ENCODE measurements at regions not wholly inside any gene's neighbourhood (a gene's known extent, or its start where the extent isn't known, plus 50 kb on each side); places are given as distances from the start of the nearest gene placed in this dataset.

DNA sequence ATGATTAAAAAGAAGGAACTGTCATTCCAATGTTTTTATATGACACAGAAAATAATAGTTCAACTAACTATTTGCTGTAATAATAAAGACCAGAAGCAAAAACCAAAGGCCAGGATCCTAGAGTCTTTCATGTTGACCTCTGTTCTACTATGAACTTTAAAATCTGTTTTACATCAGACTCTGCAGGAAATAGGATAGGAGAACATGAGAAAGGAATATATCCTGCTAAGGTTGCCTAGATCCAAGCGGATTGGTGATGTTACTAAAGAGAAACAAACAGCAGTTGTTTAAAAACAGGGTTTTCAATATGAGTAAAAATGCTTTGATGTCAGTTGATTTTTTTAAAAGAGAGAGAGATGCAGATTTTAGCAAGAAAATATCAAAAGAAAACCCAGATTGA, 549.6 kb downstream of the ZIC1 start:
- TF ChIP-seq, protein P1, sequence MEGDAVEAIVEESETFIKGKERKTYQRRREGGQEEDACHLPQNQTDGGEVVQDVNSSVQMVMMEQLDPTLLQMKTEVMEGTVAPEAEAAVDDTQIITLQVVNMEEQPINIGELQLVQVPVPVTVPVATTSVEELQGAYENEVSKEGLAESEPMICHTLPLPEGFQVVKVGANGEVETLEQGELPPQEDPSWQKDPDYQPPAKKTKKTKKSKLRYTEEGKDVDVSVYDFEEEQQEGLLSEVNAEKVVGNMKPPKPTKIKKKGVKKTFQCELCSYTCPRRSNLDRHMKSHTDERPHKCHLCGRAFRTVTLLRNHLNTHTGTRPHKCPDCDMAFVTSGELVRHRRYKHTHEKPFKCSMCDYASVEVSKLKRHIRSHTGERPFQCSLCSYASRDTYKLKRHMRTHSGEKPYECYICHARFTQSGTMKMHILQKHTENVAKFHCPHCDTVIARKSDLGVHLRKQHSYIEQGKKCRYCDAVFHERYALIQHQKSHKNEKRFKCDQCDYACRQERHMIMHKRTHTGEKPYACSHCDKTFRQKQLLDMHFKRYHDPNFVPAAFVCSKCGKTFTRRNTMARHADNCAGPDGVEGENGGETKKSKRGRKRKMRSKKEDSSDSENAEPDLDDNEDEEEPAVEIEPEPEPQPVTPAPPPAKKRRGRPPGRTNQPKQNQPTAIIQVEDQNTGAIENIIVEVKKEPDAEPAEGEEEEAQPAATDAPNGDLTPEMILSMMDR (IDR thresholded peaks at IDR 0.05) = no peak
- TF ChIP-seq POLR2AphosphoS5 (IDR thresholded peaks at IDR 0.05) = no peak
- TF ChIP-seq POLR2A (IDR thresholded peaks at IDR 0.05) = no peak
- Histone ChIP-seq H3K9me3 (no peaks in the 10 kb centered on the region), H3K4me3 (no peak overlapping the region), H3K4me1 (no peaks in the 10 kb centered on the region), H3K27ac (no peak overlapping the region), H3K36me3 (no peaks in the 10 kb centered on the region), H3K27me3 (no peaks in the 10 kb centered on the region)
- intact Hi-C loops (cut with DNase I; ENCODE audit: low total_unique reads) = no loop called here
- no peak for DNase-seq (ENCODE audit: low spot score in 2 of 2)

DNA sequence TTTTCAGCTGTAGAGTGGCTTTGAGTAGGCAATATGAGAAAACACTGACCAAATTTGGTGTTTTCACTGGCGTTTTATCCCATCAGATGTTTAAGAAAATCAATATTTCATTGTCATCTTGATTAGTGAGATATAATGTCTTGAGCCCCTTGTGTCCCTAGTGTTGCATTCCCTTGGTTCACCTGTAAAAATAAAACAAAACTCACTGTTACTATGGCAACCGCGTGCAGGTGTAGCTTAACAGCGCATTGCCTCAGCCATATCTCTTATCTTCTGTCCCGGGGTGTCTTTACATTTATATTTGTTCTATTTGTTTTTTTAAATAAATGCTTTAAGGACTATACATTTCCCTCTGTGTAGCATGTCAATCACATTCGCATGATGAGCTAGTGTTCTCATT, 551.6 kb downstream of the ZIC1 start:
- H3K27ac ChIP-seq = no peak overlapping the region
- no peaks in the 10 kb centered on the region for H3K4me1 ChIP-seq
- no peak for TF ChIP-seq POLR2A (IDR thresholded peaks at IDR 0.05)

DNA sequence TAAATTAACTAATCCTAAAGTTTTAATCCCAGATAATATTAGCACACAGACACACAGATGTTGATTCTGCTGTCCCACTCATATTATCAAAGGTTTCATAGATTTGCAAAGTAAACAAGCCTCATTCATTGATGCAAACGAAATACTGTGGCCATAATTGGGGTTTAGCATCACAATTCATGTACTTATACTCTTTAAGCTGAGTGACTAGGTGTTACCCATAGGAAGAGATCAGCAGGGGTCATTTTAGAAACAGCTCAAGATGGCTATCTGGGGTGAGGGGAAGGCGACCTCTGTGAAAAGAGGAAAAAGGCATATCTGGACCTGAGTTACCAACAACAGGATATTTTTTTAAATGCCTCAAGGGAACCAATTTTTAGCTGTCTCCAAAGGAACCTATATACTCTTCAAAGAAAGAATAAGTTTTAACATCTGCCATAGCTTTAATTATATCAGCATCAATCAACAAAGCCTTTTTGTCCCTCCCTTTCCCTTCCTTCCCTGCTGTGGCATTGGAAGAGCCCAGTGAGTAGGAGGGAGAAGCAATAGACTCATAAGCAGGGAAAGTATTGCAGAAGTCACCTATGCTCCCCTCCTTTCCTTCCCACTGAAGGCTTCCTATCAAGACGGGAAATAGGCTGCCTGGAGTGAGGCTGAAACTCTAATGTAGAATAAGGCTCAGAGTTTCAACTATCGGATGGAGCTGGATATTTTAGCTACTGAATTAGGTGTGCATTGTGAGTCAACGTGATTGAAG, 553.4 kb downstream of the ZIC1 start:
- Histone ChIP-seq H3K27ac (no peak overlapping the region), H3K4me3 (no peak overlapping the region), H3K36me3 (no peaks in the 10 kb centered on the region), H3K9me3 (no peaks in the 10 kb centered on the region), H3K4me1 (no peaks in the 10 kb centered on the region), H3K27me3 (no peaks in the 10 kb centered on the region)
- TF ChIP-seq POLR2AphosphoS5 (IDR thresholded peaks at IDR 0.05) (no peak), POLR2A (IDR thresholded peaks at IDR 0.05) (no peak)
- TF ChIP-seq, protein P1 (IDR thresholded peaks at IDR 0.05) = no peak
- DNase-seq (ENCODE audit: low spot score in 2 of 2) = no peak
- intact Hi-C loops (cut with DNase I; ENCODE audit: low total_unique reads) = no loop called here

More for the DNA sequence above, 551.6 kb downstream of the ZIC1 start:
- Histone ChIP-seq H3K4me3 (no peak overlapping the region), H3K36me3 (no peaks in the 10 kb centered on the region), H3K9me3 (no peaks in the 10 kb centered on the region), H3K27me3 (no peaks in the 10 kb centered on the region)
- intact Hi-C loops (cut with DNase I; ENCODE audit: low total_unique reads) = no loop called here
- DNase-seq (ENCODE audit: low spot score in 2 of 2) = no peak

DNA sequence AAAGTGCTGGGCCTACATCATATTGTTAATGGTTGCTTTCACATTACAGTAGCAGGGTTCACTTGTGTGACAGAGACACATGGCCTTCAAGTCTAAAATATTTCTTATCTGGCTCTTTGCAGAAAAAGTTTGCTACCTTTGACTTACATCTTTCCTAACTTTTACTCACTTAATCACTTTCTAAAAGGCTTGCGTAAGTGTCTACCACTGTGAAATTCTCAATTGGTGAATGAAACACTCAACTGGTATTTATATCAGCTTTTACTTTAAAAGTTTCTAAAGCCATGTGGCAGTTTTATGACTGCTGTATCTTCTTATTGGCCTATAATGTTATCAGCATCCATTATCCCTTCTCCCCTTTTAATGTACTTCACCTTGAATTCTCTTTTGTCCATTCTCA, 554.5 kb downstream of the ZIC1 start:
- H3K27ac ChIP-seq = no peak overlapping the region
- TF ChIP-seq POLR2AphosphoS5 (IDR thresholded peaks at IDR 0.05) = no peak
- TF ChIP-seq POLR2A (IDR thresholded peaks at IDR 0.05) = no peak
- TF ChIP-seq, protein P1 (IDR thresholded peaks at IDR 0.05) = no peak
- H3K36me3 ChIP-seq = no peaks in the 10 kb centered on the region
- DNase-seq (ENCODE audit: low spot score in 2 of 2) = no peak
- intact Hi-C loops (cut with DNase I; ENCODE audit: low total_unique reads) = no loop called here
- H3K27me3 ChIP-seq = no peaks in the 10 kb centered on the region
- H3K4me3 ChIP-seq = no peak overlapping the region
- H3K9me3 ChIP-seq = no peaks in the 10 kb centered on the region
- H3K4me1 ChIP-seq = no peaks in the 10 kb centered on the region

DNA sequence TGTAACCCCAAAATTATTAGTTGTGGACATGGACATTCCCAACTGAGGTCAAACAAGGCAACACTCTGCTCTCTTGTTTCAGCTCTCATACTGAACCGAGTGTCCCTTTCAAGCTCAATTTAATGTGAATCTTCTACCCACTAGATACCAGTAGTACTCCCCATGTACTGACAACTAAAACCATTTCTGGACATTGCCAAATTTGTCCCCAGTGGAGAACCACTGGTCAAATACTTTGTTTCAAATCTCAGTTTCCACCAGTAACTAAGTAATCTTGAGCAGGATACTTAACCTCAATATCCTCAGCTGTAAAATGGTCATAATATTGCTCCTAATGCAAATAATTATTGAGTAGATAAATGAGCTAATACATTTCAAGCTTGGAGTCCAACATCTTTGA, 566.0 kb downstream of the ZIC1 start:
- H3K27ac ChIP-seq = no peak overlapping the region
- H3K4me3 ChIP-seq = no peak overlapping the region
- TF ChIP-seq POLR2A (IDR thresholded peaks at IDR 0.05) (no peak), POLR2AphosphoS5 (IDR thresholded peaks at IDR 0.05) (no peak)
- TF ChIP-seq, protein P1 (IDR thresholded peaks at IDR 0.05) = no peak
- DNase-seq (ENCODE audit: low spot score in 2 of 2) = no peak
- intact Hi-C loops (cut with DNase I; ENCODE audit: low total_unique reads) = no loop called here
- no peaks in the 10 kb centered on the region for H3K4me1 ChIP-seq
- no peaks in the 10 kb centered on the region for H3K27me3 ChIP-seq
- no peaks in the 10 kb centered on the region for H3K36me3 ChIP-seq
- H3K9me3 ChIP-seq = no peaks in the 10 kb centered on the region

All from breast epithelium (tissue), 4 donors.